GM10266 (cell line): ENCODE measurements at regions not wholly inside any gene's neighbourhood (a gene's known extent, or its start where the extent isn't known, plus 50 kb on each side); places are given as distances from the start of the nearest gene placed in this dataset.
"Not testable (repeated sequence)": the region's sequence is repeated elsewhere in the genome, so short reads cannot be mapped to it uniquely, and the experiment has no call there.

Experiments
- DNase-seq: peaks from one replicate; pipeline ENCODE4 v3.0.0; 2012; ENCODE audit errors: extremely low spot score
- CTCF ChIP-seq: IDR thresholded peaks from 2 replicates; pipeline ENCODE4 v1.5.1; 2012; ENCODE audit warnings: mild to moderate bottlenecking, low read depth; ENCODE audit not compliant: control insufficient read depth, insufficient read depth; ENCODE audit errors: missing control alignments

GRCh38 chrX:42378857-42379256, 399.1 kb downstream of the PPP1R2C start:
- no peak for TF ChIP-seq CTCF
- no peak for DNase-seq

- no peak for DNase-seq
- no peak for TF ChIP-seq CTCF
Observed at GRCh38 chrX:42375086-42375485, 402.9 kb downstream of the PPP1R2C start.

GRCh38 chrX:42366181-42366580, 411.8 kb downstream of the PPP1R2C start:
- TF ChIP-seq CTCF, result no peak
- no peak for DNase-seq

GRCh38 chrX:42362219-42362618, 415.7 kb downstream of the PPP1R2C start:
- no peak for TF ChIP-seq CTCF
- DNase-seq, result no peak

- not testable (repeated sequence) for DNase-seq
Observed at GRCh38 chrX:42342981-42343380, 419.6 kb upstream of the CASK start.
